HG02884 (cell line): ENCODE measurements at regions not wholly inside any gene's neighbourhood (a gene's known extent, or its start where the extent isn't known, plus 50 kb on each side); places are given as distances from the start of the nearest gene placed in this dataset.

Source experiments
- ATAC-seq: cut with Tn5 transposase; IDR thresholded peaks from one replicate; pipeline ENCODE4 v1.9.1; 2021; ENCODE audit warnings: mild to moderate bottlenecking, moderate library complexity; ENCODE audit not compliant: unreplicated experiment

- ATAC-seq = no peak
Observed at GRCh38 chr7:31455844-31456243, 58.0 kb upstream of the ITPRID1 start.

- ATAC-seq = no peak
Observed at GRCh38 chr7:31456646-31457368, 57.1 kb upstream of the ITPRID1 start.

GRCh38 chr7:31457551-31457950, 56.3 kb upstream of the ITPRID1 start:
- no peak for ATAC-seq

GRCh38 chr7:31458203-31458602, 55.7 kb upstream of the ITPRID1 start:
- ATAC-seq = no peak

- ATAC-seq = no peak
Observed at GRCh38 chr7:31462636-31463035, 51.3 kb upstream of the ITPRID1 start.
